G401.6 (cell line): ENCODE measurements at regions not wholly inside any gene's neighbourhood (a gene's known extent, or its start where the extent isn't known, plus 50 kb on each side); places are given as distances from the start of the nearest gene placed in this dataset.

ENCODE experiments used
- FAIRE-seq: peaks from 2 replicates; lab custom pipeline; 2012; peaks lifted over from hg19 to GRCh38; lab: Jason Lieb, UNC

GRCh38 chr11:92322225-92322624 is 97.6 kb downstream of the FAT3 start:
- no peak for FAIRE-seq

GRCh38 chr11:92324890-92325289 is 100.3 kb downstream of the FAT3 start:
- FAIRE-seq: no peak

- no peak for FAIRE-seq
These were observed 100.8 kb downstream of the FAT3 start for GRCh38 chr11:92325416-92325815.

GRCh38 chr11:92329137-92329536 is 104.5 kb downstream of the FAT3 start:
- FAIRE-seq: no peak

GRCh38 chr11:92329646-92330045 is 105.0 kb downstream of the FAT3 start:
- no peak for FAIRE-seq

- no peak for FAIRE-seq
These were observed 105.5 kb downstream of the FAT3 start for GRCh38 chr11:92330114-92330513.

GRCh38 chr11:92332986-92333385 is 108.4 kb downstream of the FAT3 start:
- FAIRE-seq: no peak

- no peak for FAIRE-seq
These were observed 116.2 kb downstream of the FAT3 start for GRCh38 chr11:92340839-92341238.

- no peak for FAIRE-seq
These were observed 117.6 kb downstream of the FAT3 start for GRCh38 chr11:92342034-92342720.

GRCh38 chr11:92342886-92343285 is 118.3 kb downstream of the FAT3 start:
- FAIRE-seq: no peak

GRCh38 chr11:92346220-92346619 is 121.6 kb downstream of the FAT3 start:
- FAIRE-seq: no peak

GRCh38 chr11:92347454-92347853 is 122.8 kb downstream of the FAT3 start:
- no peak for FAIRE-seq

- FAIRE-seq: no peak
These were observed 125.0 kb downstream of the FAT3 start for GRCh38 chr11:92349486-92350156.

- no peak for FAIRE-seq
These were observed 132.7 kb downstream of the FAT3 start for GRCh38 chr11:92357344-92357743.

GRCh38 chr11:92357841-92358240 is 133.2 kb downstream of the FAT3 start:
- no peak for FAIRE-seq

GRCh38 chr11:92361551-92361950 is 136.9 kb downstream of the FAT3 start:
- no peak for FAIRE-seq

- no peak for FAIRE-seq
These were observed 138.4 kb downstream of the FAT3 start for GRCh38 chr11:92362989-92363388.

GRCh38 chr11:92364177-92364576 is 139.6 kb downstream of the FAT3 start:
- no peak for FAIRE-seq

- FAIRE-seq: no peak
These were observed 151.6 kb downstream of the FAT3 start for GRCh38 chr11:92376146-92376599.

GRCh38 chr11:92376680-92377079 is 152.1 kb downstream of the FAT3 start:
- FAIRE-seq: no peak

- no peak for FAIRE-seq
These were observed 156.3 kb downstream of the FAT3 start for GRCh38 chr11:92380882-92381281.

- no peak for FAIRE-seq
These were observed 157.7 kb downstream of the FAT3 start for GRCh38 chr11:92382311-92382710.

- no peak for FAIRE-seq
These were observed 158.8 kb downstream of the FAT3 start for GRCh38 chr11:92383430-92383829.

- no peak for FAIRE-seq
These were observed 159.7 kb downstream of the FAT3 start for GRCh38 chr11:92384358-92384757.
